Spleen (tissue), 7 donors: ENCODE measurements at regions not wholly inside any gene's neighbourhood (a gene's known extent, or its start where the extent isn't known, plus 50 kb on each side); places are given as distances from the start of the nearest gene placed in this dataset.

Experiments
- CTCF ChIP-seq, 11 experiments: fragments of 200-600 bp in 7 of 11; fragments of 450-650 bp in 4 of 11; sonication (generic) in 4 of 11; IDR thresholded peaks in 8 of 11; conservative IDR thresholded peaks in 3 of 11; 1 replicate in 7 of 11; 2 replicates in 4 of 11; pipeline versions ENCODE4 v1.4.0 to v1.8.0; 2016 to 2021; ENCODE audit warnings: antibody characterized with exemption in 11 of 11, inconsistent platforms in 4 of 11, mild to moderate bottlenecking in 1 of 11
- POLR2A ChIP-seq, 3 donors: fragments of 450-650 bp; IDR thresholded peaks; one replicate each; pipeline ENCODE4 v1.5.1; 2017; ENCODE audit warnings: antibody characterized with exemption in 3 of 3, mild to moderate bottlenecking in 1 of 3
- donor health status: DM: no; HTN: no; CAD: no; lungs with moderate emphysema.
- donor health status: DM: no; HTN: no; CAD: no.
- donor health status: DM: no; HTN: no; CAD: no.

GRCh38 chr10:71094712-71095390, 117.5 kb upstream of the UNC5B start:
- no peak for TF ChIP-seq POLR2A (IDR thresholded peaks at IDR 0.05)
- TF ChIP-seq CTCF (IDR thresholded peaks at IDR 0.05 in 8 of 11, conservative IDR thresholded peaks at IDR 0.05 in 3 of 11): no peak
